SK-N-SH treated with all-trans-retinoic acid at 6 μM for 48 hours (cell line): ENCODE measurements at regions not wholly inside any gene's neighbourhood (a gene's known extent, or its start where the extent isn't known, plus 50 kb on each side); places are given as distances from the start of the nearest gene placed in this dataset.

Experiments used
- ATAC-seq: fragments of 200-7000 bp; cut with Tn5 transposase; 3 replicates; pipeline ENCODE4 v1.9.1; 2020; ENCODE audit warnings: mild to moderate bottlenecking, moderate library complexity
- ARNTL ChIP-seq: fragments of 450-650 bp; formaldehyde crosslinking; IDR thresholded peaks from 2 replicates; pipeline ENCODE4 v1.5.0; 2020; ENCODE audit warnings: low read depth, mild to moderate bottlenecking, moderate library complexity, borderline replicate concordance
- BACH2 ChIP-seq: fragments of 250-450 bp; sonication (Bioruptor Pico); IDR thresholded peaks from 2 replicates; pipeline ENCODE4 v1.9.0; 2021; ENCODE audit warnings: mild to moderate bottlenecking, borderline replicate concordance
- CREB5 ChIP-seq: fragments of 250-450 bp; sonication (Bioruptor Pico); IDR thresholded peaks from 2 replicates; pipeline ENCODE4 v1.5.1; 2020; ENCODE audit warnings: low read depth, mild to moderate bottlenecking, moderate library complexity
- ESRRG ChIP-seq: fragments of 250-450 bp; sonication (Bioruptor Pico); IDR thresholded peaks from 2 replicates; pipeline ENCODE4 v1.6.1; 2021; ENCODE audit warnings: mild to moderate bottlenecking
- GLIS3 ChIP-seq: fragments of 250-450 bp; sonication (Bioruptor Pico); IDR thresholded peaks from 2 replicates; pipeline ENCODE4 v1.5.0; 2020; ENCODE audit warnings: mild to moderate bottlenecking, moderate library complexity
- ISL1 ChIP-seq: fragments of 250-450 bp; sonication (Bioruptor Pico); IDR thresholded peaks from 2 replicates; pipeline ENCODE4 v2.1.2; 2022; ENCODE audit warnings: mild to moderate bottlenecking, moderate library complexity
- OSR1 ChIP-seq: fragments of 250-450 bp; sonication (Bioruptor Pico); IDR thresholded peaks from 2 replicates; pipeline ENCODE4 v1.8.0; 2022; ENCODE audit warnings: moderate library complexity, mild to moderate bottlenecking, inconsistent platforms
- PATZ1 ChIP-seq: fragments of 250-450 bp; sonication (Bioruptor Pico); IDR thresholded peaks from 2 replicates; pipeline ENCODE4 v1.8.0; 2020; ENCODE audit warnings: mild to moderate bottlenecking, moderate library complexity, borderline replicate concordance
- POU6F1 ChIP-seq: fragments of 250-450 bp; sonication (Bioruptor Pico); IDR thresholded peaks from 2 replicates; pipeline ENCODE4 v1.8.0; 2021; ENCODE audit warnings: low read depth, mild to moderate bottlenecking, moderate library complexity, borderline replicate concordance
- PPARA ChIP-seq: fragments of 250-450 bp; sonication (Bioruptor Pico); IDR thresholded peaks from 2 replicates; pipeline ENCODE4 v1.5.0; 2020; ENCODE audit warnings: mild to moderate bottlenecking, borderline replicate concordance
- RARB ChIP-seq: fragments of 250-450 bp; sonication (Bioruptor Pico); IDR thresholded peaks from 2 replicates; pipeline ENCODE4 v1.8.0; 2021; ENCODE audit warnings: mild to moderate bottlenecking, moderate library complexity
- SNAI2 ChIP-seq: fragments of 250-450 bp; sonication (Bioruptor Pico); IDR thresholded peaks from 2 replicates; pipeline ENCODE4 v1.5.0; 2020; ENCODE audit warnings: mild to moderate bottlenecking, moderate library complexity
- TCF4 ChIP-seq: fragments of 250-450 bp; sonication (Bioruptor Pico); IDR thresholded peaks from 2 replicates; pipeline ENCODE4 v1.8.0; 2021; ENCODE audit warnings: mild to moderate bottlenecking, moderate library complexity, borderline replicate concordance
- TOX ChIP-seq: fragments of 250-450 bp; sonication (Bioruptor Pico); IDR thresholded peaks from 2 replicates; pipeline ENCODE4 v1.8.0; 2021; ENCODE audit warnings: mild to moderate bottlenecking, moderate library complexity, borderline replicate concordance
- TSHZ2 ChIP-seq: fragments of 250-450 bp; sonication (Bioruptor Pico); IDR thresholded peaks from 2 replicates; pipeline ENCODE4 v1.5.0; 2020; ENCODE audit warnings: mild to moderate bottlenecking, moderate library complexity
- ZC3H10 ChIP-seq: fragments of 250-450 bp; sonication (Bioruptor Pico); IDR thresholded peaks from 2 replicates; pipeline ENCODE4 v1.5.1; 2021; ENCODE audit warnings: mild to moderate bottlenecking, moderate library complexity
- ZFP30 ChIP-seq: fragments of 450-650 bp; formaldehyde crosslinking; IDR thresholded peaks from 2 replicates; pipeline ENCODE4 v1.5.0; 2022; ENCODE audit warnings: mild to moderate bottlenecking, moderate library complexity
- ZNF565 ChIP-seq: fragments of 450-650 bp; formaldehyde crosslinking; conservative IDR thresholded peaks from 2 replicates; pipeline ENCODE4 v1.5.0; 2020; ENCODE audit warnings: low read depth, mild to moderate bottlenecking, moderate library complexity
- ZNF70 ChIP-seq: fragments of 450-650 bp; formaldehyde crosslinking; IDR thresholded peaks from 2 replicates; pipeline ENCODE4 v1.5.0; 2020; ENCODE audit warnings: mild to moderate bottlenecking, moderate library complexity
- ZNF8 ChIP-seq: fragments of 450-650 bp; formaldehyde crosslinking; IDR thresholded peaks from 2 replicates; pipeline ENCODE4 v1.5.0; 2020; ENCODE audit warnings: mild to moderate bottlenecking, moderate library complexity
- TF ChIP-seq, protein P1 (sequence below): fragments of 250-450 bp; sonication (Bioruptor Pico); IDR thresholded peaks from 2 replicates; pipeline ENCODE4 v1.5.1; 2021; ENCODE audit warnings: mild to moderate bottlenecking, moderate library complexity

GRCh38 chr15:26017665-26018064, 154.5 kb upstream of the ATP10A start:
- TF ChIP-seq ARNTL (CRISPR knock-in tag): no peak
- no peak for TF ChIP-seq CREB5
- TF ChIP-seq GLIS3 (CRISPR knock-in tag): no peak
- no peak for TF ChIP-seq SNAI2
- no peak for TF ChIP-seq ZNF8 (CRISPR knock-in tag)
- no peak for TF ChIP-seq TSHZ2 (CRISPR knock-in tag)
- no peak for TF ChIP-seq POU6F1 (CRISPR knock-in tag)
- TF ChIP-seq ZNF565: no peak
- no peak for TF ChIP-seq OSR1 (CRISPR knock-in tag)
- TF ChIP-seq BACH2: no peak
- no peak for TF ChIP-seq RARB
- TF ChIP-seq ZNF70: no peak
- no peak for TF ChIP-seq TOX (CRISPR knock-in tag)
- ATAC-seq: no peak

GRCh38 chr15:26015516-26016075, 152.5 kb upstream of the ATP10A start:
- no peak for TF ChIP-seq PPARA (CRISPR knock-in tag)
- no peak for TF ChIP-seq ZFP30 (CRISPR knock-in tag)
- no peak for TF ChIP-seq PATZ1
- no peak for TF ChIP-seq SNAI2
- TF ChIP-seq ESRRG (CRISPR knock-in tag): no peak
- no peak for TF ChIP-seq TCF4
- TF ChIP-seq ZC3H10 (CRISPR knock-in tag): no peak
- TF ChIP-seq BACH2: no peak
- no peak for TF ChIP-seq TSHZ2 (CRISPR knock-in tag)
- TF ChIP-seq ZNF565: no peak
- no peak for TF ChIP-seq GLIS3 (CRISPR knock-in tag)
- TF ChIP-seq RARB: no peak
- no peak for TF ChIP-seq ISL1 (CRISPR knock-in tag)
- TF ChIP-seq ZNF8 (CRISPR knock-in tag): no peak
- no peak for TF ChIP-seq POU6F1 (CRISPR knock-in tag)
- TF ChIP-seq ZNF70: no peak
- TF ChIP-seq CREB5: no peak
- no peak for TF ChIP-seq OSR1 (CRISPR knock-in tag)
- TF ChIP-seq, protein P1, sequence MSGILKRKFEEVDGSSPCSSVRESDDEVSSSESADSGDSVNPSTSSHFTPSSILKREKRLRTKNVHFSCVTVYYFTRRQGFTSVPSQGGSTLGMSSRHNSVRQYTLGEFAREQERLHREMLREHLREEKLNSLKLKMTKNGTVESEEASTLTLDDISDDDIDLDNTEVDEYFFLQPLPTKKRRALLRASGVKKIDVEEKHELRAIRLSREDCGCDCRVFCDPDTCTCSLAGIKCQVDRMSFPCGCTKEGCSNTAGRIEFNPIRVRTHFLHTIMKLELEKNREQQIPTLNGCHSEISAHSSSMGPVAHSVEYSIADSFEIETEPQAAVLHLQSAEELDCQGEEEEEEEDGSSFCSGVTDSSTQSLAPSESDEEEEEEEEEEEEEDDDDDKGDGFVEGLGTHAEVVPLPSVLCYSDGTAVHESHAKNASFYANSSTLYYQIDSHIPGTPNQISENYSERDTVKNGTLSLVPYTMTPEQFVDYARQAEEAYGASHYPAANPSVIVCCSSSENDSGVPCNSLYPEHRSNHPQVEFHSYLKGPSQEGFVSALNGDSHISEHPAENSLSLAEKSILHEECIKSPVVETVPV (CRISPR knock-in tag): no peak
- no peak for ATAC-seq
